ENCODE measurements at regions not wholly inside any gene's neighbourhood (a gene's known extent, or its start where the extent isn't known, plus 50 kb on each side); places are given as distances from the start of the nearest gene placed in this dataset.

- no peak for DNase-seq (ENCODE audit: low read depth in 1 of 2, low spot score in 1 of 2)
Measured at GRCh38 chr4:147349193-147349592, 131.7 kb upstream of the EDNRA start.

- no peak for DNase-seq (ENCODE audit: low read depth in 1 of 2, low spot score in 1 of 2)
Measured at GRCh38 chr4:147351083-147351787, 129.7 kb upstream of the EDNRA start.

DNA sequence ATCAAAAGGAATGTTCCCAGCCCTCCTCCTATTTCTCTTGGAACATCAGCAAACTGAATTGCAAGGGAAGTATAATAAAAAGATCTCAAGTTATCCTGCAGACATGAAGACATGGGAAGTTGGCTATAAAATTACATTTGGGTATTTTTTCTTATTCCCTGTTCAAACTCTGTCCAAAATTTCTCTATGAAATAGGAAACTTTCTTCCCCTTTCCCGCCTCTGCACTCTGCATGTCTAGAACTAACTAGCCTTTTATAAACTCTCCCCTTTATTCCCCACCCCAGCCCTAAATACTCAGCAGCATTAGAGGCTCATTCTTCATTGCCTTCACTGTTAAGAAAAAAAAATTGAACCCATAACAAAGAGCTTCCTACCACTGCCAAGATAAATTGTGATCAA is 126.7 kb upstream of the EDNRA start:
- no peak for DNase-seq (ENCODE audit: low read depth in 1 of 2, low spot score in 1 of 2)

DNA sequence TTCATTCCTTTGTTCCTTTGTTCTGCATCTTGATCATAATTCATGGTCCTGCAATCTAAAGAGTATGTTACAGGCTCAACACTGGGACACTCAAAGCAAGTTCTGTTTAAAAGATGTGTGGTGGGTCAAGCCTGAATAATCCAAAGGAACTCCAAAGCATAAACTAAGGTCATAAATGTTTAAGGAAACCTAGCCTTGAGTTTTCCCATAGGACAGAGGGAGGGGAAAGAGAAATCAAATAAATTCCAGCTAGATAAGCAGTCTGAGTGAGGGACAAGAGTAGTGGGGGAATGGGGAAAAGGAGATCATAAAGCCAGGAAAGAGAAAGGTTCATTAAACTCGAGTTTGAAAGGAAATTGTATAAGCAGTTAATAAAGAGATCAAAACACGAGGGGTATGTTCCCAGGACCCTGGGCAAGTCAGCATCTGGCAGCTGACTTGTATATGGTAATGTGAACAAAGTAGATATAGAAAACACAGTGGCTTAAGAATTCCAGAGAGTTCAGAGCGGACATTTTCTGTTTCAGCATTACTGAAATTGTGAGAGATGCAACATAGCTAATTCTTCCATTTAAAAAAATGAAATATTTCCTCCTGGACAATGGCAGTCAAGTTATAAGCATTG is 125.8 kb upstream of the EDNRA start:
- no peak for DNase-seq (ENCODE audit: low read depth in 1 of 2, low spot score in 1 of 2)

DNA sequence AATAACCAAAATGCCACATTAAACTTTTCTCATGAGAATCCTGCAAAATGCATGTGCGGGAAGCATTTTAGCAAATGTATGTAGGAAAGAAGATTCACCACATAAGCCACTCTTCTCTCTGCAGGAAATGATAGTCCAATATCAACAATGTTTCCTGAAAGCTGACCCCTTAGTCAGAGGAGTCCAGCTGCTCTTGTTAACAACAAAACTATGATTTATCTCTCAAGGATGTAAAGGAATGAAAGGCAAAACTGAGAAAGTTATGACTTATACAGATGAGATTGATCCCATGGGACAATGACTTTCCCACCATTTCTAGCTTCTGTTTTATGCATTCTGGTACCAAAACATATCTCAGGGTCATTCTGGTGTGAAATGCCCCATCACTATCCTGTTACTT is 125.0 kb upstream of the EDNRA start:
- no peak for DNase-seq (ENCODE audit: low read depth in 1 of 2, low spot score in 1 of 2)

GRCh38 chr4:147360301-147360700 is 120.6 kb upstream of the EDNRA start:
- DNase-seq (ENCODE audit: low read depth in 1 of 2, low spot score in 1 of 2), result no peak

DNA sequence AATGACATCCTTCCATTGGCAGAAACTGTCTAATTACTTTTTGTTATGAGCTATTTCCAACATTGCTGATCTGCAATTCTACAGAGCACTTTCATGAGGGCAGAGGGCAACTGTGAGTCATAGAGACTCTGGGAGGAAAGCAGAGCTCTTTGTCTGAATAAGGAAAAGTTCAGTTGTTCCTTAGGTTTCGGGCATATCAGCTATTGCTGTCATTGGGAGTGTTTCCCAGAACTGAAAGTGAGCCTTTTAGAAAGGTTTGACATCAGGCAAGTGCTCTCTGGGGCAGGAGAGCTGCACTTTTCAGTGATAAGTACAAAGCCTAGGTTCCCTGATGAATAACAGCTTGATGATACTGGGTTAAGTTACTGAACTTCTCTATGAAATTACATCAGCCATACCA is 119.2 kb upstream of the EDNRA start:
- no peak for DNase-seq (ENCODE audit: low read depth in 1 of 2, low spot score in 1 of 2)

DNA sequence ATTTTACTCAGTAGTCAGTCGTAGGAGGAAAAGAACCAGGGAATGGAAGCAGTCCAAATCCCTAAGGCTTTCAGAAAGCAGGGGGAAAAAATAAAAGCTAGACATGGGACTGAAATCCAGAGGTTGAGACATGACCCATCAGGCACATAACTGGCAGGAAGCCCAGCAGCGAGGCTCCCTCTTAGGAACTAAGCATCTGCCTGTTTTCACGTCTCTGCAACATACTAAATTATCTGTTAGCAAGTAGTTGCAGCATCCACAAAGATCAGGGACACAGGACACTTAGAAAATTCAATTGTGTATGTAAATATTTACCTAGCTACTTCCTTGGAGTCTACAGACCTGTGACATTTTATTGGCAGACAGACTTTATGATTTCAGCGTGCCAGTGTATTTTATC is 118.0 kb upstream of the EDNRA start:
- no peak for DNase-seq (ENCODE audit: low read depth in 1 of 2, low spot score in 1 of 2)

- DNase-seq (ENCODE audit: low read depth in 1 of 2, low spot score in 1 of 2), result no peak
Measured at GRCh38 chr4:147363514-147363913, 117.4 kb upstream of the EDNRA start.

DNA sequence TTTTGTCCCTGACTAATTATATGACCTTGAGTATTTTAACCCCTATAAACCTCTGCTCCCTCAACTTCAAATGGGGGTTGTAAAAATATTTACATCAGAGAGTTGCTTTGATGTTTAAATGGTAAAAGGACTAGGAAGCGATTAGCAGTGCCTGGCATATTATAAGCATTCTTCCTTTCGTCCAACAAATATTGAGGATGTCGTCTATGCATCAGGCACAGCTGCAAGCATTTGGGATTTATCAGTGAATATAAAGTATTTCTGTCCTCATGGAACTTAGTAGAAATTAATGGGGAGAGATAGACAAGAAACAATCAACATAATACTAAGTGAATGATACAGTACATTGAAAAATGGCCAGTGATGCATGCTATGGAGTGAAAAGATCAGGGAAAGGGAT is 115.5 kb upstream of the EDNRA start:
- no peak for DNase-seq (ENCODE audit: low read depth in 1 of 2, low spot score in 1 of 2)

DNA sequence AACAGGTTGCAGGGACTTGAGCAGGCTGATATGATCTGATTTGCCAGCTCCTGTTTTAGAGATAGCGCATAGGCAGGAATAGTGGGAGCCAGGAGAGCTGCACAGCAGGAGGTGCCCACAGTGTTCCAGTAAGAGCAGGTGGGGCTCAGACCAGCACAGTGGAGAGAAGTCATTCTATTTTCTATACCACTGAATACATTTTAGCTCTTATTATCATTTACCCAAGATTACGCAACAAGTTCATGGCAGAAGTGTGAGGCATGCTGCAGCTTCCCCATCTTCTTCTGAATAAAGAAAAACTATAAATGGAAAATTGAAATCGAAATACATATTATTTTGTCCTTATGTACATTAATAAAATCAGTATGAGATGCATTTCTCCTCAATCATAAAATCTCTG is 114.7 kb upstream of the EDNRA start:
- no peak for DNase-seq (ENCODE audit: low read depth in 1 of 2, low spot score in 1 of 2)

DNA sequence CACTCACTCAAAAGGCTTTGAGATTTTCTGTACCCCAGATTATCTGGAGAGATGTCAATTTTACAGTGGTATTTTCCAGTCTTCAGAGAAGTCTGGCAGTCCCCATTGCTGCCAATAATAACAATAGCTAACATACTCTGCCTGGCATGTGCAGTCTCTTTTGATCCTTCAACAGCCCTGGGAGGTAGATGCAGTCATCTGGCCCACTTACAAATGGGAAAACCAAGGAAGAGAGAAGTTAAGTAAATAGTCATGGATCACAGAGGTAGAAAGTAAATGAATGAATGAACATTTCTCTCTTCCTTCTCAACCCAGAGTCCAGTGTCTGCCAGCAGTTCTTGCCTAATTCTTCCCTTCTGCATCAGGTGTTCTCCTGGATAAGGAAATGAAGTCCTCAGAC is 113.0 kb upstream of the EDNRA start:
- no peak for DNase-seq (ENCODE audit: low read depth in 1 of 2, low spot score in 1 of 2)

- DNase-seq (ENCODE audit: low read depth in 1 of 2, low spot score in 1 of 2), result no peak
Measured at GRCh38 chr4:147368948-147369347, 111.9 kb upstream of the EDNRA start.

DNA sequence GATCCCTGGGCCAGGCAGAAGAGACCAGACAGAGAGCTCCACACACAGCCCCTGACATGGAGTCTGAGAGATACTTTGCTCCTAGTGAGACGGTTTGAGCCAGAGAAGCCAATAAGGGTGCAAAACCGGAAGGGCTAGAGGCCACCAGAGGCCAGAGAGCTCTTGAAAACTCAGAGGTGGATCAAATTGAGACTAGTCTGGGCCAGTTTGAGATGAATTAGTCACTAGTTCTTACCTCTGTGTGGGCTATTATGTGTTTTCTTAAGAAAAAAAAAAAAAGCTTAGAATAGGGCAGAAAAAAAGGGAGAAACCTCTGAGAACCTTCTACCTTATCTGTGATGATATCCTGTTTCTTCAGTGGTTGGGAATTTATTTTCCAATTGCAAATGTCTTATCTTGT is 110.4 kb upstream of the EDNRA start:
- no peak for DNase-seq (ENCODE audit: low read depth in 1 of 2, low spot score in 1 of 2)

GRCh38 chr4:147370881-147371280 is 110.0 kb upstream of the EDNRA start:
- DNase-seq (ENCODE audit: low read depth in 1 of 2, low spot score in 1 of 2), result no peak

GRCh38 chr4:147371661-147372060 is 109.2 kb upstream of the EDNRA start:
- no peak for DNase-seq (ENCODE audit: low read depth in 1 of 2, low spot score in 1 of 2)

DNA sequence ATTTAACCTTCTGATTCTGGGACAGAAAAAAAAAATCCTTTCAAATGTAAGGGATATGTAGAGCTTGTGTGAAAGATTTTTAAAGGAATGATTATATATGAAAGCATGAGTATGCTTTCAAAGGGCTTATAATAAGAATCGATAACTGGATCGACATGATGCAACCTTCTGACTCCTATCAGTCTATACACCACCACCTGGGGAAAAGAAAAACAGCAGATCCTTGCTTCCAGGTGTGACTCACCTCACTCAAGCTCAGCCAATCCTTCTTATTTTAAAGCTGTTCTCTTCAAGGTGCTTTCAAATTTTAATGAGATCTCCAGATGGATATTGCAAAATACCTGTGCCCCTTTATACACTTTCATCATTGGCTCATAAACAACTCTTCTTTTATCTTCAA is 102.1 kb upstream of the EDNRA start:
- no peak for DNase-seq (ENCODE audit: low read depth in 1 of 2, low spot score in 1 of 2)

DNA sequence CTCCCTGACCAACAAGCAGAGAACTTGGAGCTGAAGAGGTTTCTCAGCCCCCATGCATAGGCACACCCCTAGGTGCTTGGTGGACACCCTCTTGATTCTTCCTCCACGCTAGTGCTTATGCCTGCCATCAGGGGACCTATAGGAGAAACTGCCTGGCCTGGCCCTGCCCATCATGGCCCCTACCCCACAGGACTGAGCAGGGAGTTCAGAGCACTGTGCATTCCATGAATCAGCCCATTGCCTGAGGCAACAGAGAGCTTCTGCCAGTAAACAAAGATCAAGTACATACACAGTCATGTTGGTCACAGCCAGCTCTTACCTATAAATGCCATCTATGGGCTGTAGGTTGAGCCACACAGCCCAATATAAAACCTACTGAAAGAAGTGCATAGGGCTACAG is 99.1 kb upstream of the EDNRA start:
- no peak for DNase-seq (ENCODE audit: low read depth in 1 of 2, low spot score in 1 of 2)

GRCh38 chr4:147388018-147388417 is 92.9 kb upstream of the EDNRA start:
- DNase-seq (ENCODE audit: low read depth in 1 of 2, low spot score in 1 of 2), result no peak

GRCh38 chr4:147396105-147396504 is 84.8 kb upstream of the EDNRA start:
- no peak for DNase-seq (ENCODE audit: low read depth in 1 of 2, low spot score in 1 of 2)

DNA sequence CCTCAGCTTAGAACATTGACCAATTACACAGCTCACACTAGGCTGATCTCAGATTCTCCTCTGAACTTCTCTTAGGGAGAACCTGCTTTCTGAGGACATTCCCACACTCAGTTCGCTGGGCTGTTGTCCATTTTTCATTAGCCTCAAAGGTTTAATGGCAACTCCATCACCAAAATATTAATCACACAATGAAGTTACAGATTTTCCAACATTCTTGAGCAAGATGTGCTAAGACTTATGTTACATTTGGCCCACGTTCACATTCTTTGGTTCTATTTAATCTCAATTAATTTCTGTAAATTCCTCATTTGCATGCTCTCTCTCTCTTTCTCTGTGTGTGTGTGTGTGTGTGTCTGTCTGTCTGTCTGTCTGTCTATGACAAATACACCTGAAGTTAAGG is 82.3 kb upstream of the EDNRA start:
- DNase-seq (ENCODE audit: low read depth in 1 of 2, low spot score in 1 of 2), result no peak

DNA sequence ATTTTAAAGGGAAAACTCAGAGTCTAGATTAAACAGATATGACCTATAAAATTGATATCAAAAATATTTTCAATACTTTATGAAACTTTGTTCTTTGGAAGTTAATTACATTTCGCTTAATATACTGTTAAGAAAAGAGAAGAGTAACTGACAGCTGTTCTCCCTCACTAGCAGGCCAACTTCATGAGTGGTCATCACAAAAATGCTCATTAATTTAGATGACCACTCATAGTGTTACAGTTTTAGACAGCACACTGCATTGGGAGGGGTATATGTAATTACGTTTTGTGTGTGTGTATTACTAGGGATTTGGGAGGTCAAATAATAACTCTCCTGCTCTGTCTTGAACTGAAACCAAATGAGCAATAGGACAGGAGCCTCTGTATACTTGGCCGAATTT is 80.2 kb upstream of the EDNRA start:
- DNase-seq (ENCODE audit: low read depth in 1 of 2, low spot score in 1 of 2), result no peak

DNA sequence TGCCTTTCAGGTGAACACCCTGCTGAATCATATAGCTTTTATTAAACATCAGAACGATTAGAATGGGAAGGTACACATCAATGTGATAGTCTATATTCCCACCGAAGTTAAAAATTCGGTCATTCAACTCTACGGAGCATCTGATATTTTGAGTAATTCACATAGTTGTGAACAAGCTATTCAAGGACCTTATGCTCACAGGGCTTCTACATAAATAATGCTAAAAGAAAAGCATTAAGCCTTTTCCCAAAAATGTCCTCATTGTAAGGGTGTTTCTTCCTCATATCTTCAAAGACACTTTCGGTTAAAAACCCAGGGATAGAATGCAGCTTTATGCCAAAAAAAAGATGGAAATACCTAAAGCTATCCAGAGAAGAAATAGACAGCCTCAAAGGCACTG is 79.7 kb upstream of the EDNRA start:
- no peak for DNase-seq (ENCODE audit: low read depth in 1 of 2, low spot score in 1 of 2)
